H54 (cell line): ENCODE measurements at regions not wholly inside any gene's neighbourhood (a gene's known extent, or its start where the extent isn't known, plus 50 kb on each side); places are given as distances from the start of the nearest gene placed in this dataset.
"Not testable (repeated sequence)": the region's sequence is repeated elsewhere in the genome, so short reads cannot be mapped to it uniquely, and the experiment has no call there.

Experiments used
- DNase-seq: peaks from one replicate; pipeline ENCODE4 v3.0.0; 2011; ENCODE audit warnings: low spot score, mixed read lengths; ENCODE audit not compliant: insufficient read length
- FAIRE-seq: peaks from 3 replicates; lab custom pipeline; 2011; peaks lifted over from hg19 to GRCh38; lab: Jason Lieb, UNC
- POLR2A ChIP-seq: IDR thresholded peaks from 2 replicates; pipeline ENCODE4 v1.6.1; 2011; ENCODE audit warnings: low read depth, mild to moderate bottlenecking, low read length

GRCh38 chr1:228999446-229000170 lies 264.3 kb downstream of the RHOU start:
- no peak for FAIRE-seq
- TF ChIP-seq POLR2A, result no peak

GRCh38 chr1:229000187-229000586 lies 264.9 kb downstream of the RHOU start:
- no peak for FAIRE-seq
- no peak for DNase-seq
- no peak for TF ChIP-seq POLR2A

More at GRCh38 chr1:228999446-229000170, 264.3 kb downstream of the RHOU start:
- no peak for DNase-seq

GRCh38 chr1:229001467-229002011 lies 266.3 kb downstream of the RHOU start:
- no peak for FAIRE-seq
- no peak for DNase-seq
- no peak for TF ChIP-seq POLR2A

- no peak for TF ChIP-seq POLR2A
- FAIRE-seq (no peak), DNase-seq (no peak)
Observed at GRCh38 chr1:229002037-229002436, 266.8 kb downstream of the RHOU start.

GRCh38 chr1:229002451-229002960 lies 267.2 kb downstream of the RHOU start:
- no peak for TF ChIP-seq POLR2A
- DNase-seq (no peak), FAIRE-seq (no peak)

- no peak for TF ChIP-seq POLR2A
- FAIRE-seq (no peak), DNase-seq (no peak)
Observed at GRCh38 chr1:229003233-229004031, 267.5 kb upstream of the RAB4A start.

GRCh38 chr1:229004066-229004833 lies 266.7 kb upstream of the RAB4A start:
- DNase-seq (no peak), FAIRE-seq (no peak)
- no peak for TF ChIP-seq POLR2A

GRCh38 chr1:229005097-229005496 lies 265.8 kb upstream of the RAB4A start:
- no peak for FAIRE-seq
- no peak for DNase-seq
- TF ChIP-seq POLR2A, result no peak

GRCh38 chr1:229005556-229005955 lies 265.4 kb upstream of the RAB4A start:
- TF ChIP-seq POLR2A, result no peak
- no peak for DNase-seq
- FAIRE-seq, result no peak

- FAIRE-seq (no peak), DNase-seq (no peak)
- TF ChIP-seq POLR2A, result no peak
Observed at GRCh38 chr1:229006121-229006870, 264.6 kb upstream of the RAB4A start.

GRCh38 chr1:229007167-229007566 lies 263.7 kb upstream of the RAB4A start:
- no peak for TF ChIP-seq POLR2A
- DNase-seq (no peak), FAIRE-seq (no peak)

- DNase-seq, result no peak
- TF ChIP-seq POLR2A, result no peak
- no peak for FAIRE-seq
Observed at GRCh38 chr1:229007701-229008100, 263.2 kb upstream of the RAB4A start.

- DNase-seq, FAIRE-seq: not testable (repeated sequence)
Observed at GRCh38 chr1:229008347-229008746, 262.6 kb upstream of the RAB4A start.
